Dedifferentiated amniotic fluid mesenchymal stem cell (primary cell): ENCODE measurements at regions not wholly inside any gene's neighbourhood (a gene's known extent, or its start where the extent isn't known, plus 50 kb on each side); places are given as distances from the start of the nearest gene placed in this dataset.

ENCODE experiments used
- DNase-seq: peaks from one replicate; pipeline ENCODE4 v3.0.0-alpha.2; 2016; ENCODE audit errors: extremely low spot score

DNA sequence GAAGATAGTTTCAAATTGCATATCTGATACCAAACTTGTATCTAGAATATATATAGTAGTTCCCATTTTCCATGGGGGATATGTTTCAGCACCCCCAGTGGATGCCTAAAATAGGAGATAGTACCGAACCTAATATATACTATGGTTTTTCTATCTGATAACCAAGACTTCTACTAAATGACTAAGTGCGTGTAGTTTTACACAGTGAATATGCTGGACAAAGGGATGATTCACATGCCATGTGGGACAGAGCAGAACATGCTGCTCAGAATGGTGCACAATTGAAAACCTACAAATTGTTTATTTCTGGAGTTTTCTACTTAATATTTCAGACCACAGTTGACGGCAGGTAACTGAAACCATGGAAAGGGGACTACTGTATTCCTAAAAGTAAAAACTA, 73.4 kb upstream of the TP63 start:
- DNase-seq, result no peak

- DNase-seq, result no peak
Measured at GRCh38 chr3:189561256-189561655, 69.9 kb upstream of the TP63 start.

GRCh38 chr3:189563853-189564563, 67.2 kb upstream of the TP63 start:
- peak; percentile 76 for DNase-seq

DNA sequence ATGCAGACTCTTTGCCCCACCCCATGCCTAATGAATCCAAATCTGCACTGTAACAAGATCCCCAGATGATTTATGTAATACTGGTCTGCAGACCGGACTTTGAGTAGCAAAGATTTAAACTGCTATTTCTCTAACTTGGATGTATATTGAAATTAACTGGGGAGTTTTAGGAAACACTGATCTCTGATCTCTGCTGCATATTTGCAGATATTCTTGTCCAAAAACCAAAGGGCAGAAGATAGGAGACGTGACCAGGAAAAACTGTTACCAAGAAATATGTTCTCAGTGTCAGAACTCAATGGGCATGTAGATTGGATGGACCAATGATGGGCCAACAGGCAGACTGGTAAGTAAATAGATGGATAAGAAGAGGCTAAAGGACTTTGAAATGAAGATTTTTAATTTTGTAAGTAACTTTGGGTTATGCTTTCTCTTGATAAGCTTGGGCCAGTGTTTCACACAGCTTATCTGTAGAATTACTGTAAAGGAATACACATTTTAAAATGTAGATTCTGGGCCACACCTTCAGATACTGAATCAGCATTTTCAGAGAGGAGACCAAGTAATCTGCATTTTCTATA, 64.5 kb upstream of the TP63 start:
- DNase-seq, result no peak

- DNase-seq, result no peak
Measured at GRCh38 chr3:189567322-189567721, 63.9 kb upstream of the TP63 start.

- DNase-seq, result no peak
Measured at GRCh38 chr3:189567766-189568420, 63.3 kb upstream of the TP63 start.

DNA sequence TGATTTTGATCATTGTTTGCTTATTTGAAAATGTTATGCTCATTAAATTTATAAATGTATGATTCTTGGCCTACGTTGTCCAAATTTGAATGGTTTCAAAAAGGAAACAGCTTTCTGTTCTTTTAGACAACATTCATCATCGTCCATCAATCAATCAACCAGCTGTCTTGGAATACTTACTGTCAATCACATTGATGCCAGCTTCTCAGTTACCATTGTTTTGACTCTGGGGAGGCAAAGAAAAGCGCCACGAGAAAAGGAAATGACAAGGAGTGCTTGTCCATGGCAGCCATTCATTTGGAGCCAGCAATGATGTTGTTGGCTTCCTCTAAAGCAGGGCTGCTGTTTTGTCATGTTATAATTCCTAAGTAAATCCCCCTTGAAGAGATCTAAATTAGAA, 62.2 kb upstream of the TP63 start:
- no peak for DNase-seq

DNA sequence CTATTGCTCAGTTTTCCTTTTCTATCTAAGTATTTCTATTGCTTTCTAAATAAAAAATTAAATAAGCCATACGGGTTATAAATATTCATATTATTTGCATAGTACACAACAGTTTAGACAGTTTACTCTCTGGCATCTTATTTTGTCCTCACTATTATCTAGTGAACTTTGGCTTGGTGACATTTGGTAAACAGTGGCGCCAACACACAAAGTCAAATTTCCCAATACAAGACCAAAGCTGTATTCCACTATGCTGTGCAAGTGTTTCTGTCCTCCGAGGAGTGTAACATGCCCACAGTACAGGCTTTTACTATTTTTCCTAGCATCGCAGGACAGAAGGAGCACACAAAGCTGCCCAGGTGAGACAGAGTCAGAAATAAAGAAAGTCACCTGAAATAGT, 61.7 kb upstream of the TP63 start:
- DNase-seq, result no peak

DNA sequence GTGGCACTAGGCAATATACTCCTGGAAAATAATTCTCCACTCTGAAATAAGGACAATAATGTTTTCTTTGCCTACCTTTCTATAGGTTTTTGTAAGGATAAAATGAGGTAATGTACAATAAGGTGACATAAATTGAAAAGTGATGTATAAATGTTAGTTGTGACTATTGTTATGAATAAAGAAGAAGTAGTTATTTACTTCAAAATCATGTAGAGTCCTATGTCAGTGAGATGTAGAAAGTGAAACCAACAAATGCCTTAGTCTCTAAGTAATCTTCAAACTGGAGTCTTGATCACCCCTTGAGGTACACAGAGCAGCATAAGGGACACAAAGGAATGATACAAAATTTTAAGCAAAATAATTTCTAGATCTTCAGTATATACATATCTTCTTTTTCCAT, 60.3 kb upstream of the TP63 start:
- DNase-seq, result no peak

DNA sequence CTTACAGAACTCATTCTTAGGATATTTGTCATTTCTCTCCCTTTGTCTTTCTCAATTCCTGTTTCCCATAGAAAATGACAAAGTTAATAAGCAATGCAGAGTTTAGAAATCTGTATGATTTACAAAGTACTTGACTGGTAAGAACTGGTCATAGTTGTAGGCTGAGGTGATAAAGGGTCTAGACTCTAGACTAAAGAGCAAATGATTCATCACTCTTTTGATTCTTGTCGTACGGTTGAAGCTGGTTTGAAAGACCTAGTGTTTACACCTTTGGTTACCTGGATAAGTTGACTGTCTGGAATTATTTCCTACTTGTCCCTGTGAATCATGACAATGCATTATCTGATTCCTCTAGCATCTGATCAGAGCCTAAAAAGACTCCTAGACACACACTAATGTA, 58.9 kb upstream of the TP63 start:
- no peak for DNase-seq

DNA sequence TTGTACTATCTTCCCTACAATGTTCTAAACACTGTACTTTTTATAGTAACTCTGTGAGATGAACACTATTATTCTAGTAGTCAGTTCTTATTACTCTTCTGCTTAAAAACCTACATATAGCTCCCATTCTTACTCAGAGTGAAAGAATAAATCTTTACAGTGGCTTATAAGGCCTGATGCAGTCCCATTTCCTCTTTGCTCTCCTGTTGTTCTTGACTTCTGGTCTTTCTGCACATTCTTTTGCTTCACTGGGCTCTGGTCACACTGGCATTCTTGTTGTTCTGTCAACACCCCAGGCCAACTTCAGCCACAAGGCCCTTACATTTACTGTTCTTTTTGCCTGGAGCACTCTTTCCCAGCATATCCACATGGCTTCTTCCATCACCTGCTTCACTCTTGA, 58.2 kb upstream of the TP63 start:
- DNase-seq, result peak; percentile 35

GRCh38 chr3:189576486-189576885, 54.7 kb upstream of the TP63 start:
- DNase-seq, result no peak

- no peak for DNase-seq
Measured at GRCh38 chr3:189577050-189577951, 53.9 kb upstream of the TP63 start.

DNA sequence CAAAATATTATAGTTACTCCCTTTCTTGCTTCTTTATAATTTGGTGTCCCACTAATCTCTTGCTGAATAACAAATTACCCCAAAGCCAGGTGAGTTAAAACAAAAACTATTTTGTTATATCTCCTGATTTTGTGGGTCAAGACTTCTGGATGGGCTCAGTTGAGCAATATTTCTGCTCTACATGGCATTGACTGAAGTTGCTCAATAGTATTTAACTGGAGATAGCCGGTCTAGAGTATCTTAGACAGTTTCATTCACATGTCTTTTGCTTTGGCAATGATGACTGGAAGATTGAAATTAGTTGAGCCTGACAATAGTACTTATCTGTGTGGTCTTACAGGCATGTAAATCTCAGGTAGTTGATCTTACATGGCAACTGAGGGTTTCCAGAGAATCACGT, 51.0 kb upstream of the TP63 start:
- DNase-seq, result no peak
